HG03565 (cell line): ENCODE measurements at regions not wholly inside any gene's neighbourhood (a gene's known extent, or its start where the extent isn't known, plus 50 kb on each side); places are given as distances from the start of the nearest gene placed in this dataset.
"Not testable (repeated sequence)": the region's sequence is repeated elsewhere in the genome, so short reads cannot be mapped to it uniquely, and the experiment has no call there.

Experiments
- ATAC-seq: cut with Tn5 transposase; IDR thresholded peaks from one replicate; pipeline ENCODE4 v1.9.1; 2021; ENCODE audit warnings: mild to moderate bottlenecking, moderate library complexity; ENCODE audit not compliant: unreplicated experiment

- ATAC-seq = no peak
Observed at GRCh38 chr3:31314258-31314657, 218.5 kb upstream of the STT3B start.

- ATAC-seq = no peak
Observed at GRCh38 chr3:31319332-31319731, 213.4 kb upstream of the STT3B start.

GRCh38 chr3:31321620-31322019, 211.1 kb upstream of the STT3B start:
- no peak for ATAC-seq

GRCh38 chr3:31322460-31322859, 210.3 kb upstream of the STT3B start:
- ATAC-seq = no peak

- not testable (repeated sequence) for ATAC-seq
Observed at GRCh38 chr3:31327826-31328357, 204.8 kb upstream of the STT3B start.

- no peak for ATAC-seq
Observed at GRCh38 chr3:31331278-31331677, 201.4 kb upstream of the STT3B start.

- no peak for ATAC-seq
Observed at GRCh38 chr3:31341130-31341529, 191.6 kb upstream of the STT3B start.

GRCh38 chr3:31343075-31343474, 189.7 kb upstream of the STT3B start:
- ATAC-seq = no peak

GRCh38 chr3:31345581-31345980, 187.1 kb upstream of the STT3B start:
- ATAC-seq = no peak

- ATAC-seq = no peak
Observed at GRCh38 chr3:31346542-31346979, 186.2 kb upstream of the STT3B start.

GRCh38 chr3:31349001-31349748, 183.6 kb upstream of the STT3B start:
- ATAC-seq = no peak

GRCh38 chr3:31350307-31350706, 182.4 kb upstream of the STT3B start:
- no peak for ATAC-seq

GRCh38 chr3:31352331-31352730, 180.4 kb upstream of the STT3B start:
- no peak for ATAC-seq

- no peak for ATAC-seq
Observed at GRCh38 chr3:31353166-31353565, 179.6 kb upstream of the STT3B start.

GRCh38 chr3:31354373-31354772, 178.4 kb upstream of the STT3B start:
- ATAC-seq = no peak

GRCh38 chr3:31355807-31356206, 176.9 kb upstream of the STT3B start:
- no peak for ATAC-seq

- no peak for ATAC-seq
Observed at GRCh38 chr3:31356941-31357340, 175.8 kb upstream of the STT3B start.

GRCh38 chr3:31357451-31357850, 175.3 kb upstream of the STT3B start:
- no peak for ATAC-seq

GRCh38 chr3:31358473-31359070, 174.2 kb upstream of the STT3B start:
- no peak for ATAC-seq

GRCh38 chr3:31361371-31362273, 171.1 kb upstream of the STT3B start:
- no peak for ATAC-seq

GRCh38 chr3:31364188-31364587, 168.5 kb upstream of the STT3B start:
- no peak for ATAC-seq
